Hematopoietic multipotent progenitor cell treated with erythropoietin and hydrocortisone succinate and interleukin-3 and kit ligand, for 6 days (in vitro differentiated cells): ENCODE measurements at regions not wholly inside any gene's neighbourhood (a gene's known extent, or its start where the extent isn't known, plus 50 kb on each side); places are given as distances from the start of the nearest gene placed in this dataset.

ENCODE experiments used
- DNase-seq: peaks from one replicate; pipeline ENCODE4 v3.0.0-alpha.2; 2015

- no peak for DNase-seq
Observed at GRCh38 chr9:126017758-126018157, 270.6 kb downstream of the PBX3 start.

GRCh38 chr9:126020836-126021235 is 273.7 kb downstream of the PBX3 start:
- DNase-seq: no peak

- no peak for DNase-seq
Observed at GRCh38 chr9:126023962-126024361, 276.8 kb downstream of the PBX3 start.

- DNase-seq: no peak
Observed at GRCh38 chr9:126024581-126025230, 277.5 kb downstream of the PBX3 start.

GRCh38 chr9:126025991-126026390 is 278.8 kb downstream of the PBX3 start:
- no peak for DNase-seq

- DNase-seq: no peak
Observed at GRCh38 chr9:126027566-126027965, 280.4 kb downstream of the PBX3 start.

GRCh38 chr9:126028746-126029145 is 281.6 kb downstream of the PBX3 start:
- no peak for DNase-seq

- no peak for DNase-seq
Observed at GRCh38 chr9:126030716-126031115, 283.5 kb downstream of the PBX3 start.

GRCh38 chr9:126031116-126031515 is 283.9 kb downstream of the PBX3 start:
- no peak for DNase-seq

GRCh38 chr9:126032135-126032534 is 285.0 kb downstream of the PBX3 start:
- DNase-seq: no peak

GRCh38 chr9:126033318-126033717 is 286.1 kb downstream of the PBX3 start:
- no peak for DNase-seq

- no peak for DNase-seq
Observed at GRCh38 chr9:126033956-126034355, 286.8 kb downstream of the PBX3 start.

GRCh38 chr9:126036881-126037291 is 289.7 kb downstream of the PBX3 start:
- no peak for DNase-seq

GRCh38 chr9:126038790-126039189 is 287.8 kb upstream of the MVB12B start:
- DNase-seq: no peak

GRCh38 chr9:126043681-126044080 is 282.9 kb upstream of the MVB12B start:
- no peak for DNase-seq

- no peak for DNase-seq
Observed at GRCh38 chr9:126049088-126049487, 277.5 kb upstream of the MVB12B start.

GRCh38 chr9:126049896-126050604 is 276.6 kb upstream of the MVB12B start:
- no peak for DNase-seq

- no peak for DNase-seq
Observed at GRCh38 chr9:126050605-126050990, 276.0 kb upstream of the MVB12B start.

GRCh38 chr9:126051446-126052130 is 275.0 kb upstream of the MVB12B start:
- no peak for DNase-seq

- no peak for DNase-seq
Observed at GRCh38 chr9:126052791-126053190, 273.8 kb upstream of the MVB12B start.

- DNase-seq: no peak
Observed at GRCh38 chr9:126053913-126054312, 272.7 kb upstream of the MVB12B start.

- DNase-seq: no peak
Observed at GRCh38 chr9:126055381-126055985, 271.1 kb upstream of the MVB12B start.

GRCh38 chr9:126056312-126057021 is 270.2 kb upstream of the MVB12B start:
- DNase-seq: no peak
